C4-2B (cell line): ENCODE measurements at regions not wholly inside any gene's neighbourhood (a gene's known extent, or its start where the extent isn't known, plus 50 kb on each side); places are given as distances from the start of the nearest gene placed in this dataset.

Source experiments
- H3K27ac ChIP-seq: fragments of 450-650 bp; 2 replicates; pipeline ENCODE4 v1.5.1; 2017
- CTCF ChIP-seq: fragments of 450-650 bp; conservative IDR thresholded peaks from 2 replicates; pipeline ENCODE4 v1.5.1; 2017; ENCODE audit warnings: mild to moderate bottlenecking
- ZFX ChIP-seq: fragments of 450-650 bp; IDR thresholded peaks from 2 replicates; pipeline ENCODE4 v1.6.1; 2017

DNA sequence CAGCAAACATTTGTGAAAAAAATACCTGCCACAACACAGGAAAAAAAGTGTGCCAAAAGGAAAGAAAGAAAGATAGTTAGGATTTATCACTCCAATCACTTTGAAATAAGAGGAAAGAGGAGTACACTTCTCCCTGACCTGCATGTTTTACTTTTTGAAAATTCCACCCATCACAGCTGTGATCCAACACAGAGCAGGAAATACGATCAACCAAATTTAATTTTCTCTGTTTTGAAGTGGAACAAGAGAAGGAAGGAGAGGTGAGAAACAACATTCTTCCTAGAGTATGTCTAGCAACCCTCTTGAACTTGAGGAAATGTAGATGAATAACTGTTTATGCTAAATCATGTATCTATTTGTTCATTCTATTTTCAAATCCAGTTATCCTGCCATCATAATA lies 284.7 kb upstream of the SYT1 start:
- TF ChIP-seq ZFX = no peak
- TF ChIP-seq CTCF = no peak
- no peak overlapping the region for H3K27ac ChIP-seq

DNA sequence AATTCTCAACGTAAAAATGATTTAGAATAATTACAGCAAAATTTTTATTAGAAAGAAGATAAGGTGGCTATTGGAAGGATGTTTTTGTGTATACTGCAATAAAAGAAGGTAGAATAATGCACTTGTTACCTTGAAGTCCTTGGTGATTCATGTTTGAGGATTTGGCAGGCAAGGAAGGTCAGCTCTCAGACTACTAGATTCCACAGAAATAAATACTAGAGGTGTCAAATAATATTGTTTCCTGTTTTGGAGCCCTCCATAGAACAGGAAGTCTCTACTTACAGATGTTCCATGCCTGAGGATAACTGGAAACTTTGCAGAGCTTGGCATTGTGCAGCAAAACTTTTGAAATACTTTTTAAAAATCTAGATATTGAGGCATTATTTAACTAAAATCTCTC lies 284.3 kb upstream of the SYT1 start:
- no peak overlapping the region for H3K27ac ChIP-seq
- TF ChIP-seq ZFX (no peak), CTCF (no peak)

- TF ChIP-seq ZFX (no peak), CTCF (peak; percentile 57)
- H3K27ac ChIP-seq = no peak overlapping the region
These were observed 279.9 kb upstream of the SYT1 start for GRCh38 chr12:78584695-78585094.

- no peak for TF ChIP-seq ZFX
- TF ChIP-seq CTCF = no peak
- H3K27ac ChIP-seq = no peak overlapping the region
These were observed 279.4 kb upstream of the SYT1 start for GRCh38 chr12:78585132-78585531.

- TF ChIP-seq CTCF = no peak
- no peak for TF ChIP-seq ZFX
- no peak overlapping the region for H3K27ac ChIP-seq
These were observed 277.8 kb upstream of the SYT1 start for GRCh38 chr12:78586790-78587189.

GRCh38 chr12:78599366-78599765 lies 265.2 kb upstream of the SYT1 start:
- no peak overlapping the region for H3K27ac ChIP-seq
- no peak for TF ChIP-seq CTCF
- no peak for TF ChIP-seq ZFX

DNA sequence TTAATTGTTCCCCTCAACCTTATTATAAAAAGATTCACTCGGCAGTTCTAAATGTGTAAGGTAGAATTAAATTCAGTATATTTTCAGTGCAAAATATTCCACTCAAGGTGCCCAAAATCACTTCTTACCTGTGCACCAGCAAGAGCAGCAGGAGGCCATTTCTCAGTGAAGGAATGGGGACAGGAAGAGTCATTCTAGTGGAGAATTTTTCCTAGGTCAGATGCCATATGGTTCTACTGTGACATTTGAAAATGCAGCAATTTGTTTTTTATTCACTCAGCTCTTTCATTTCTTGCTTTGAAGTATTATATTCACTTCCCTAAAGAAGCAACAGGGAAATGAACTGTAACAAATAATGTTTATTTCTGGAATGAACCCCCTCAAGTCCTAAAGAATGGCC lies 264.0 kb upstream of the SYT1 start:
- TF ChIP-seq ZFX (no peak), CTCF (no peak)

More for the DNA sequence above, 264.0 kb upstream of the SYT1 start:
- H3K27ac ChIP-seq = no peak overlapping the region
